HG03039 (cell line): ENCODE measurements at regions not wholly inside any gene's neighbourhood (a gene's known extent, or its start where the extent isn't known, plus 50 kb on each side); places are given as distances from the start of the nearest gene placed in this dataset.
"Not testable (repeated sequence)": the region's sequence is repeated elsewhere in the genome, so short reads cannot be mapped to it uniquely, and the experiment has no call there.

Experiments used
- ATAC-seq: cut with Tn5 transposase; IDR thresholded peaks from one replicate; pipeline ENCODE4 v1.9.1; 2021; ENCODE audit warnings: mild to moderate bottlenecking, moderate library complexity; ENCODE audit not compliant: unreplicated experiment

- ATAC-seq = no peak
Measured at GRCh38 chr2:84160453-84160852, 298.6 kb downstream of the SUCLG1 start.

GRCh38 chr2:84158605-84159004, 300.5 kb downstream of the SUCLG1 start:
- no peak for ATAC-seq

GRCh38 chr2:84152462-84152861, 306.6 kb downstream of the SUCLG1 start:
- ATAC-seq = no peak

GRCh38 chr2:84144345-84144744, 314.7 kb downstream of the SUCLG1 start:
- ATAC-seq = no peak

- ATAC-seq = no peak
Measured at GRCh38 chr2:84137034-84137433, 322.0 kb downstream of the SUCLG1 start.

GRCh38 chr2:84132370-84132769, 326.7 kb downstream of the SUCLG1 start:
- no peak for ATAC-seq

- no peak for ATAC-seq
Measured at GRCh38 chr2:84131278-84131830, 327.7 kb downstream of the SUCLG1 start.

GRCh38 chr2:84129018-84129417, 330.1 kb downstream of the SUCLG1 start:
- ATAC-seq = no peak

GRCh38 chr2:84127812-84128211, 331.3 kb downstream of the SUCLG1 start:
- not testable (repeated sequence) for ATAC-seq

- no peak for ATAC-seq
Measured at GRCh38 chr2:84126530-84126929, 332.6 kb downstream of the SUCLG1 start.

- ATAC-seq = no peak
Measured at GRCh38 chr2:84126084-84126483, 333.0 kb downstream of the SUCLG1 start.

GRCh38 chr2:84116143-84116542, 342.9 kb downstream of the SUCLG1 start:
- ATAC-seq = no peak

GRCh38 chr2:84115173-84115857, 343.8 kb downstream of the SUCLG1 start:
- ATAC-seq = peak; percentile 59

- not testable (repeated sequence) for ATAC-seq
Measured at GRCh38 chr2:84103816-84104527, 355.1 kb downstream of the SUCLG1 start.

- ATAC-seq = no peak
Measured at GRCh38 chr2:84102274-84102673, 356.8 kb downstream of the SUCLG1 start.

GRCh38 chr2:84088656-84089055, 370.4 kb downstream of the SUCLG1 start:
- no peak for ATAC-seq

- no peak for ATAC-seq
Measured at GRCh38 chr2:84085562-84085961, 373.5 kb downstream of the SUCLG1 start.

GRCh38 chr2:84084856-84085255, 374.2 kb downstream of the SUCLG1 start:
- no peak for ATAC-seq

GRCh38 chr2:84083984-84084383, 375.1 kb downstream of the SUCLG1 start:
- no peak for ATAC-seq

- no peak for ATAC-seq
Measured at GRCh38 chr2:84078471-84078870, 380.6 kb downstream of the SUCLG1 start.

GRCh38 chr2:84077496-84077895, 381.6 kb downstream of the SUCLG1 start:
- no peak for ATAC-seq

- no peak for ATAC-seq
Measured at GRCh38 chr2:84071050-84071449, 388.0 kb downstream of the SUCLG1 start.
